Keratinocyte (primary cell): ENCODE measurements at regions not wholly inside any gene's neighbourhood (a gene's known extent, or its start where the extent isn't known, plus 50 kb on each side); places are given as distances from the start of the nearest gene placed in this dataset.

Experiments
- EZH2 ChIP-seq: IDR thresholded peaks from one replicate; pipeline ENCODE4 v1.6.1; 2012; ENCODE audit warnings: inconsistent platforms, mild to moderate bottlenecking, low read length, moderate library complexity
- TF ChIP-seq, protein P1 (sequence below), 3 experiments: IDR thresholded peaks in 1 of 3; conservative IDR thresholded peaks in 1 of 3; optimal IDR thresholded peaks in 1 of 3; 2 replicates in 2 of 3; 3 replicates in 1 of 3; pipeline versions ENCODE3 to v1.5.1; 2011; ENCODE audit warnings: low read length in 3 of 3, mild to moderate bottlenecking in 3 of 3, moderate library complexity in 2 of 3, control low read depth in 1 of 3, inconsistent platforms in 1 of 3; ENCODE audit not compliant: insufficient read depth in 2 of 3; ENCODE audit errors: extremely low read depth in 1 of 3

DNA sequence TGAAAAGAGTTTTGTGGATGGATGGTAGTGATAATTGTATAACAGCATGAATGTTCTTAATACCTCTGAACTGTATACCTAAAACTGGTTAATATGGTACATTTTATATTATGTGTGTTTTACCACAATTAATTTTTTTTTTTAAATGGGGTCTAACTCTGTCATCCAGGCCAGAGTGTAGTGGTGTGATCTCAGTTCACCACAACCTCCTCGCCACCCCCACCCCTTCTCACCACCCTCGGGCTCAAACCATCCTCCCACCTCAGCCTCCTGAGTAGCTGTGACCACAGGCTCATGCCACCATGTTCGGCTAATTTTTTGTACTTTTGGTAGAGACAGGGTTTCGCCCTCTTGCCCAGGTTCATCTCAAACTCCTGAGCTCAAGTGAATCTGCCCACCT lies 123.2 kb downstream of the CDRT15L2 start:
- TF ChIP-seq, protein P1, sequence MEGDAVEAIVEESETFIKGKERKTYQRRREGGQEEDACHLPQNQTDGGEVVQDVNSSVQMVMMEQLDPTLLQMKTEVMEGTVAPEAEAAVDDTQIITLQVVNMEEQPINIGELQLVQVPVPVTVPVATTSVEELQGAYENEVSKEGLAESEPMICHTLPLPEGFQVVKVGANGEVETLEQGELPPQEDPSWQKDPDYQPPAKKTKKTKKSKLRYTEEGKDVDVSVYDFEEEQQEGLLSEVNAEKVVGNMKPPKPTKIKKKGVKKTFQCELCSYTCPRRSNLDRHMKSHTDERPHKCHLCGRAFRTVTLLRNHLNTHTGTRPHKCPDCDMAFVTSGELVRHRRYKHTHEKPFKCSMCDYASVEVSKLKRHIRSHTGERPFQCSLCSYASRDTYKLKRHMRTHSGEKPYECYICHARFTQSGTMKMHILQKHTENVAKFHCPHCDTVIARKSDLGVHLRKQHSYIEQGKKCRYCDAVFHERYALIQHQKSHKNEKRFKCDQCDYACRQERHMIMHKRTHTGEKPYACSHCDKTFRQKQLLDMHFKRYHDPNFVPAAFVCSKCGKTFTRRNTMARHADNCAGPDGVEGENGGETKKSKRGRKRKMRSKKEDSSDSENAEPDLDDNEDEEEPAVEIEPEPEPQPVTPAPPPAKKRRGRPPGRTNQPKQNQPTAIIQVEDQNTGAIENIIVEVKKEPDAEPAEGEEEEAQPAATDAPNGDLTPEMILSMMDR (optimal IDR thresholded peaks at IDR 0.05 in 1 of 3, IDR thresholded peaks at IDR 0.05 in 1 of 3, conservative IDR thresholded peaks at IDR 0.05 in 1 of 3; ENCODE audit: extremely low read depth in 1 of 3, insufficient read depth in 2 of 3, low read length in 3 of 3) = no peak
- TF ChIP-seq EZH2 = no peak
